Neural cell (in vitro differentiated cells): ENCODE measurements at regions not wholly inside any gene's neighbourhood (a gene's known extent, or its start where the extent isn't known, plus 50 kb on each side); places are given as distances from the start of the nearest gene placed in this dataset.

Experiments used
- MXI1 ChIP-seq: fragments of 450-650 bp; conservative IDR thresholded peaks from 2 replicates; pipeline ENCODE4 v1.6.1; 2014; ENCODE audit warnings: antibody characterized with exemption, mild to moderate bottlenecking; ENCODE audit not compliant: poor library complexity, severe bottlenecking
- SMC3 ChIP-seq: fragments of 450-650 bp; conservative IDR thresholded peaks from 2 replicates; pipeline ENCODE4 v1.6.1; 2014; ENCODE audit warnings: antibody characterized with exemption, mild to moderate bottlenecking, moderate library complexity; ENCODE audit not compliant: poor library complexity
- TF ChIP-seq, protein P1 (sequence below): fragments of 450-650 bp; IDR thresholded peaks from 2 replicates; pipeline ENCODE4 v1.5.1; 2014; ENCODE audit warnings: antibody characterized with exemption, mild to moderate bottlenecking, moderate library complexity; ENCODE audit not compliant: poor library complexity, severe bottlenecking
- TF ChIP-seq, protein P2 (sequence below): IDR thresholded peaks from 2 replicates; pipeline ENCODE4 v1.6.1; 2012; ENCODE audit warnings: borderline replicate concordance

DNA sequence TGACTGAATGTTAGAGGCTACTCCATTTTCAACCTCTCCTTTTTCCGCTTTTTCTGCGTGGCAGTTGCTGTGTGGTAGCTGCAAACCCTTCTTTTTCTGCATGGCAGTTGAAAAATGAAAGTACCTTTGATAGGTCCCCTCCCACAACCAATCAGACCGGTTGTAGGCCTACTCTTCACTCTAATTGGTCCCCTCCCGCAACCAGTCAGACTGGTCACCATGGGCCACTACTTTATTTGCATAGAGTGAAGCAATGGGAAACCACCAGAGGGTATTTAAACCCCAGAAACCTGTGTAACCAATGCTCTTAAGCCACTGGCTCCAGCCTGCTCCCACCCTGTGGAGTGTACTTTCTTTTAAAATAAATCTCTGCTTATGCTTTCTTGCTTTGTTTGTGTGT, 877.8 kb downstream of the FAM133A start:
- TF ChIP-seq, protein P1, sequence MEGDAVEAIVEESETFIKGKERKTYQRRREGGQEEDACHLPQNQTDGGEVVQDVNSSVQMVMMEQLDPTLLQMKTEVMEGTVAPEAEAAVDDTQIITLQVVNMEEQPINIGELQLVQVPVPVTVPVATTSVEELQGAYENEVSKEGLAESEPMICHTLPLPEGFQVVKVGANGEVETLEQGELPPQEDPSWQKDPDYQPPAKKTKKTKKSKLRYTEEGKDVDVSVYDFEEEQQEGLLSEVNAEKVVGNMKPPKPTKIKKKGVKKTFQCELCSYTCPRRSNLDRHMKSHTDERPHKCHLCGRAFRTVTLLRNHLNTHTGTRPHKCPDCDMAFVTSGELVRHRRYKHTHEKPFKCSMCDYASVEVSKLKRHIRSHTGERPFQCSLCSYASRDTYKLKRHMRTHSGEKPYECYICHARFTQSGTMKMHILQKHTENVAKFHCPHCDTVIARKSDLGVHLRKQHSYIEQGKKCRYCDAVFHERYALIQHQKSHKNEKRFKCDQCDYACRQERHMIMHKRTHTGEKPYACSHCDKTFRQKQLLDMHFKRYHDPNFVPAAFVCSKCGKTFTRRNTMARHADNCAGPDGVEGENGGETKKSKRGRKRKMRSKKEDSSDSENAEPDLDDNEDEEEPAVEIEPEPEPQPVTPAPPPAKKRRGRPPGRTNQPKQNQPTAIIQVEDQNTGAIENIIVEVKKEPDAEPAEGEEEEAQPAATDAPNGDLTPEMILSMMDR, result no peak
- TF ChIP-seq, protein P2, sequence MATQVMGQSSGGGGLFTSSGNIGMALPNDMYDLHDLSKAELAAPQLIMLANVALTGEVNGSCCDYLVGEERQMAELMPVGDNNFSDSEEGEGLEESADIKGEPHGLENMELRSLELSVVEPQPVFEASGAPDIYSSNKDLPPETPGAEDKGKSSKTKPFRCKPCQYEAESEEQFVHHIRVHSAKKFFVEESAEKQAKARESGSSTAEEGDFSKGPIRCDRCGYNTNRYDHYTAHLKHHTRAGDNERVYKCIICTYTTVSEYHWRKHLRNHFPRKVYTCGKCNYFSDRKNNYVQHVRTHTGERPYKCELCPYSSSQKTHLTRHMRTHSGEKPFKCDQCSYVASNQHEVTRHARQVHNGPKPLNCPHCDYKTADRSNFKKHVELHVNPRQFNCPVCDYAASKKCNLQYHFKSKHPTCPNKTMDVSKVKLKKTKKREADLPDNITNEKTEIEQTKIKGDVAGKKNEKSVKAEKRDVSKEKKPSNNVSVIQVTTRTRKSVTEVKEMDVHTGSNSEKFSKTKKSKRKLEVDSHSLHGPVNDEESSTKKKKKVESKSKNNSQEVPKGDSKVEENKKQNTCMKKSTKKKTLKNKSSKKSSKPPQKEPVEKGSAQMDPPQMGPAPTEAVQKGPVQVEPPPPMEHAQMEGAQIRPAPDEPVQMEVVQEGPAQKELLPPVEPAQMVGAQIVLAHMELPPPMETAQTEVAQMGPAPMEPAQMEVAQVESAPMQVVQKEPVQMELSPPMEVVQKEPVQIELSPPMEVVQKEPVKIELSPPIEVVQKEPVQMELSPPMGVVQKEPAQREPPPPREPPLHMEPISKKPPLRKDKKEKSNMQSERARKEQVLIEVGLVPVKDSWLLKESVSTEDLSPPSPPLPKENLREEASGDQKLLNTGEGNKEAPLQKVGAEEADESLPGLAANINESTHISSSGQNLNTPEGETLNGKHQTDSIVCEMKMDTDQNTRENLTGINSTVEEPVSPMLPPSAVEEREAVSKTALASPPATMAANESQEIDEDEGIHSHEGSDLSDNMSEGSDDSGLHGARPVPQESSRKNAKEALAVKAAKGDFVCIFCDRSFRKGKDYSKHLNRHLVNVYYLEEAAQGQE, result no peak
- TF ChIP-seq MXI1, result no peak
- TF ChIP-seq SMC3, result no peak
